Endothelial cell of umbilical vein (primary cell): ENCODE measurements at regions not wholly inside any gene's neighbourhood (a gene's known extent, or its start where the extent isn't known, plus 50 kb on each side); places are given as distances from the start of the nearest gene placed in this dataset.

ENCODE experiments used
- CTCF ChIP-seq, 2 donors: IDR thresholded peaks; 1 replicate in 1 of 2; 2 replicates in 1 of 2; pipeline ENCODE4 v1.5.1; 2011; ENCODE audit warnings: low read length in 2 of 2, mild to moderate bottlenecking in 2 of 2, moderate library complexity in 2 of 2, control low read depth in 1 of 2, inconsistent platforms in 1 of 2, low read depth in 1 of 2; ENCODE audit not compliant: insufficient read depth in 1 of 2; ENCODE audit errors: extremely low read depth in 1 of 2
- EZH2 ChIP-seq: IDR thresholded peaks from 2 replicates; pipeline ENCODE4 v1.6.1; 2012; ENCODE audit warnings: borderline replicate concordance, low read depth, mild to moderate bottlenecking, moderate library complexity, low read length, inconsistent platforms; ENCODE audit not compliant: severe bottlenecking
- MAX ChIP-seq: IDR thresholded peaks from 2 replicates; pipeline ENCODE4 v1.6.1; 2011; ENCODE audit not compliant: insufficient read depth, insufficient read length
- MYC ChIP-seq: IDR thresholded peaks from one replicate; pipeline ENCODE4 v1.6.1; 2011; ENCODE audit warnings: mild to moderate bottlenecking, low read depth, low read length
- POLR2A ChIP-seq: IDR thresholded peaks from 2 replicates; pipeline ENCODE4 v1.6.1; 2012; ENCODE audit warnings: low read depth, mild to moderate bottlenecking, control low read depth, low read length

GRCh38 chr12:20967756-20968155, 157.3 kb downstream of the SLCO1B3 start:
- no peak for TF ChIP-seq POLR2A
- no peak for TF ChIP-seq MAX
- TF ChIP-seq CTCF (IDR thresholded peaks at IDR 0.05; ENCODE audit: extremely low read depth in 1 of 2, insufficient read depth in 1 of 2, low read depth in 1 of 2, low read length in 2 of 2) = no peak
- TF ChIP-seq EZH2 = no peak
- TF ChIP-seq MYC = no peak
